ENCODE measurements at regions not wholly inside any gene's neighbourhood (a gene's known extent, or its start where the extent isn't known, plus 50 kb on each side); places are given as distances from the start of the nearest gene placed in this dataset.

DNA sequence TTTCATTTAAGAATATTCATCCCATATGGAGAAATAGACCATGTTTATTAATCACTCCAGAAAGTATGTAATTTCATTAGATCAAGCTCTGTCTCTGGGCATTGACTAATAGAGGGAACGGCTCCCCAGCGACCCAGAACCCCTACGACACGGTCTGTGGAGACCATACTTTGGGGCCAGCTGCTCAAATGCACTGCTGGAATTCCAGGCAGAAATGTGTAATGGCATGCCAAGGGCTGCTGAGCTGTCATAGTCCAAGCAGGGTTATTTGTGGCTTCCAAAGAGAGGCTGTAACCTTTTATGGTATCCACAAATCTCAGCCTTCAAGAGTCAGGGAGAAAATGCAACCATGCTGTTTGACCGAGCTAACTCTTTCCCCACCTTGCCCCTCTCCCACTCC, 755.8 kb downstream of the DHX35 start:
- no peak overlapping the region for H2AFZ ChIP-seq (ENCODE audit: low read length)
- no peak overlapping the region for H3K4me3 ChIP-seq (ENCODE audit: low read depth, low read length, poor library complexity, severe bottlenecking)
- no peaks in the 10 kb centered on the region for H3K27me3 ChIP-seq (ENCODE audit: insufficient read depth, low read length)
- no peaks in the 10 kb centered on the region for H3K4me1 ChIP-seq (ENCODE audit: insufficient read depth, low read length, severe bottlenecking)
- H3K36me3 ChIP-seq (ENCODE audit: insufficient read depth, low read length) = no peaks in the 10 kb centered on the region
- H3K4me2 ChIP-seq (ENCODE audit: low read length) = no peak overlapping the region
- H3K9me3 ChIP-seq (ENCODE audit: low read length) = no peaks in the 10 kb centered on the region
- no peak overlapping the region for H3K9ac ChIP-seq (ENCODE audit: low read length)
- no peaks in the 10 kb centered on the region for H3K79me2 ChIP-seq (ENCODE audit: insufficient read depth, low read length)
- TF ChIP-seq, protein P1, sequence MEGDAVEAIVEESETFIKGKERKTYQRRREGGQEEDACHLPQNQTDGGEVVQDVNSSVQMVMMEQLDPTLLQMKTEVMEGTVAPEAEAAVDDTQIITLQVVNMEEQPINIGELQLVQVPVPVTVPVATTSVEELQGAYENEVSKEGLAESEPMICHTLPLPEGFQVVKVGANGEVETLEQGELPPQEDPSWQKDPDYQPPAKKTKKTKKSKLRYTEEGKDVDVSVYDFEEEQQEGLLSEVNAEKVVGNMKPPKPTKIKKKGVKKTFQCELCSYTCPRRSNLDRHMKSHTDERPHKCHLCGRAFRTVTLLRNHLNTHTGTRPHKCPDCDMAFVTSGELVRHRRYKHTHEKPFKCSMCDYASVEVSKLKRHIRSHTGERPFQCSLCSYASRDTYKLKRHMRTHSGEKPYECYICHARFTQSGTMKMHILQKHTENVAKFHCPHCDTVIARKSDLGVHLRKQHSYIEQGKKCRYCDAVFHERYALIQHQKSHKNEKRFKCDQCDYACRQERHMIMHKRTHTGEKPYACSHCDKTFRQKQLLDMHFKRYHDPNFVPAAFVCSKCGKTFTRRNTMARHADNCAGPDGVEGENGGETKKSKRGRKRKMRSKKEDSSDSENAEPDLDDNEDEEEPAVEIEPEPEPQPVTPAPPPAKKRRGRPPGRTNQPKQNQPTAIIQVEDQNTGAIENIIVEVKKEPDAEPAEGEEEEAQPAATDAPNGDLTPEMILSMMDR (IDR thresholded peaks at IDR 0.05; ENCODE audit: low read length) = no peak
- TF ChIP-seq EZH2 (IDR thresholded peaks at IDR 0.05; ENCODE audit: borderline replicate concordance, low read length) = no peak
- no peaks in the 10 kb centered on the region for H4K20me1 ChIP-seq (ENCODE audit: insufficient read depth, low read length)
- H3K9me2 ChIP-seq (ENCODE audit: low read depth, low read length) = no peaks in the 10 kb centered on the region
- H3K27ac ChIP-seq (ENCODE audit: low read depth, low read length, poor library complexity, severe bottlenecking) = no peak overlapping the region
- H3F3A ChIP-seq (ENCODE audit: insufficient read depth, low read length) = no peaks in the 10 kb centered on the region

DNA sequence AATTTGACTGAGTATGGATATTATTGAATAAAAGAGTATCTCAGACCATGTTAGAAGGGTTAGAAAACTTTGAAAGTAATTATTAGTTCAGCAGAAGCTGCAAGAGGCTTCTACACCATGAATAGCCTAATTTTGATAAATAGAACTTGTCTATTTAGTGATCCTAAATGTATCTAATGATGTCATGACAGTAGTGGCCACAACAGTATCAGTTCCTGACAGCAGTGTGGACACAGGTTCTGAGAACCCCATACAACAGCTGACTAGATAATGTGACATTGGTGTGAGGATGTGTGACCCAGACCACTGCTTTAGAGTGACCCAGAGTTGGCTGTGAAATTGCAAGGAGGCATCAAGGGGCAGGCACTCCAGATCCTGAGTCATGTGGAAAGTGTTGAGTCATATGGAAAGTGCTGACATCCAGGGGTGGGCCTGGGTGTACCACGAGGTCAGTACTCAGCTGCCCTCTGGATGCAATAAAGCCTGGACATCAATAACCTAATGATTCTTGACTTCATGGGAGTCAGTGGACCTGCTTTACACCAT, 754.7 kb downstream of the DHX35 start:
- Histone ChIP-seq H3F3A (ENCODE audit: insufficient read depth, low read length) (no peaks in the 10 kb centered on the region), H4K20me1 (ENCODE audit: insufficient read depth, low read length) (no peaks in the 10 kb centered on the region), H2AFZ (ENCODE audit: low read length) (no peak overlapping the region), H3K36me3 (ENCODE audit: insufficient read depth, low read length) (no peaks in the 10 kb centered on the region), H3K4me3 (ENCODE audit: low read depth, low read length, poor library complexity, severe bottlenecking) (no peak overlapping the region), H3K27ac (ENCODE audit: low read depth, low read length, poor library complexity, severe bottlenecking) (no peak overlapping the region), H3K9me3 (ENCODE audit: low read length) (no peaks in the 10 kb centered on the region), H3K27me3 (ENCODE audit: insufficient read depth, low read length) (no peaks in the 10 kb centered on the region), H3K79me2 (ENCODE audit: insufficient read depth, low read length) (no peaks in the 10 kb centered on the region), H3K4me2 (ENCODE audit: low read length) (no peak overlapping the region), H3K9ac (ENCODE audit: low read length) (no peak overlapping the region), H3K4me1 (ENCODE audit: insufficient read depth, low read length, severe bottlenecking) (no peaks in the 10 kb centered on the region), H3K9me2 (ENCODE audit: low read depth, low read length) (no peaks in the 10 kb centered on the region)
- no peak for TF ChIP-seq EZH2 (IDR thresholded peaks at IDR 0.05; ENCODE audit: borderline replicate concordance, low read length)
- TF ChIP-seq, protein P1 (IDR thresholded peaks at IDR 0.05; ENCODE audit: low read length) = no peak

DNA sequence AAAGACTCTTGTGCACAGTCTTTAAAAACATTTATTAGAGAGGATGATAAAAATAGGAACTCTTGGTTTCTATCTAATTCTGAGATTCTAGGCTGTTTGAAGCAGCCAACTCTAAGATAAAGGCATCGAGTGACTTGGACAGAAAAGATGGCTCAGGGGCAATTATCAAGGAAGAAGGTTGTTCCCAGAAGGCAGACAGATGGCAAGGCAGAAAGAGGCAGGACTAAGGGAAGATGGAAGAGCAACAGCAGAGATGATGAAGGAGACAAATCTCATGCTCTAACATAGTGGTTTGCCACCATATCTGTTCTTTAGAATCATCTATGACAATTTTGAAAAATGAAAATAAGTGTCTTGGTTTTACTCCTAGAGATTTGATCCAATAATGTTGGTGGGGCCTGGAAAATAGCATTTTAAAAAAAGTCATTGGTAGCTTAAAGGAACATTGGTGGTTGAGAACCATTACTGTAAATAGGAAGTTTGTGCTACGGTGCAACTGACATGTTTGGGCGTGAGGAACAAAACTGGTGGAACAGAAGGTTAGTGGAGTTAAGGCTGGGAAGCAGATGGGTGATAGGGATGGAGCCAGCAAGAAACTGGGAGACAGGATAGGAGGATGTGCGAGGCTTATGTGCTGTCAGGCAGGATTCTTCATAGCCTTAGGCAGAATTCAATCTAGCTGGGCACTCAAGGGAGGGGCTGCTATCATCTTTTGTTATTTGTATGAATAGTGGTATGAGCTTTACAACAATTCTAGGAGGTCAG, 751.1 kb downstream of the DHX35 start:
- no peak overlapping the region for H3K4me2 ChIP-seq (ENCODE audit: low read length)

More for the DNA sequence above, 751.1 kb downstream of the DHX35 start:
- Histone ChIP-seq H3K27ac (ENCODE audit: low read depth, low read length, poor library complexity, severe bottlenecking) (no peak overlapping the region), H2AFZ (ENCODE audit: low read length) (no peak overlapping the region), H3K36me3 (ENCODE audit: insufficient read depth, low read length) (no peaks in the 10 kb centered on the region), H3K4me3 (ENCODE audit: low read depth, low read length, poor library complexity, severe bottlenecking) (no peak overlapping the region), H4K20me1 (ENCODE audit: insufficient read depth, low read length) (no peaks in the 10 kb centered on the region), H3K9me3 (ENCODE audit: low read length) (no peaks in the 10 kb centered on the region), H3F3A (ENCODE audit: insufficient read depth, low read length) (no peaks in the 10 kb centered on the region), H3K79me2 (ENCODE audit: insufficient read depth, low read length) (no peaks in the 10 kb centered on the region), H3K9me2 (ENCODE audit: low read depth, low read length) (no peaks in the 10 kb centered on the region), H3K27me3 (ENCODE audit: insufficient read depth, low read length) (no peaks in the 10 kb centered on the region), H3K4me1 (ENCODE audit: insufficient read depth, low read length, severe bottlenecking) (no peaks in the 10 kb centered on the region), H3K9ac (ENCODE audit: low read length) (no peak overlapping the region)
- TF ChIP-seq, protein P1 (IDR thresholded peaks at IDR 0.05; ENCODE audit: low read length) = no peak
- no peak for TF ChIP-seq EZH2 (IDR thresholded peaks at IDR 0.05; ENCODE audit: borderline replicate concordance, low read length)
